ENCODE measurements at regions not wholly inside any gene's neighbourhood (a gene's known extent, or its start where the extent isn't known, plus 50 kb on each side); places are given as distances from the start of the nearest gene placed in this dataset.

- peaks cover 8 to 23% of the 10 kb centered on the region in 2 experiments for H3K9me3 Mint-ChIP-seq
- no CpG with 5 or more reads among the region's 3 CpGs for WGBS (ENCODE audit: extremely low coverage, insufficient read length, low lambda C conversion rate)
These were observed 241.7 kb upstream of the PMEPA1 start for GRCh38 chr20:57951549-57951948.

More at GRCh38 chr20:57951549-57951948, 241.7 kb upstream of the PMEPA1 start:
- H2AFZ ChIP-seq (ENCODE audit: low read length), result no peak overlapping the region
- H3T11ph ChIP-seq (ENCODE audit: low read length), result no peak overlapping the region
- no peak overlapping the region for H3K56ac ChIP-seq (ENCODE audit: insufficient read length, low read depth, low read length)
- no peak overlapping the region for H4K8ac ChIP-seq (replicated peaks; ENCODE audit: insufficient read length, low read depth, low read length)
- H4K91ac ChIP-seq (ENCODE audit: insufficient read length, low read depth, low read length), result no peak overlapping the region
- no peaks in the 10 kb centered on the region for H3K23me2 ChIP-seq (ENCODE audit: insufficient read length, low read depth, low read length, poor library complexity, severe bottlenecking)
- H2AK5ac ChIP-seq (ENCODE audit: insufficient read length, low read length), result no peak overlapping the region
- H3K18ac ChIP-seq (ENCODE audit: insufficient read length, low read depth, low read length), result no peak overlapping the region
- no peaks in the 10 kb centered on the region for H3K27me3 ChIP-seq (ENCODE audit: insufficient read depth, low read length)
- H3K9me3 ChIP-seq (ENCODE audit: control insufficient read depth, low read depth, low read length), result no peaks in the 10 kb centered on the region
- H4K20me1 ChIP-seq (ENCODE audit: control insufficient read depth, insufficient read depth, insufficient read length), result no peaks in the 10 kb centered on the region
- H3K4me1 ChIP-seq (ENCODE audit: insufficient read depth, low read length), result no peaks in the 10 kb centered on the region
- H2BK12ac ChIP-seq (ENCODE audit: insufficient read length, low read depth, low read length), result no peak overlapping the region
- no peak overlapping the region for H2BK5ac ChIP-seq (ENCODE audit: insufficient read length, low read length)
- H2BK15ac ChIP-seq (ENCODE audit: low read depth, low read length), result no peak overlapping the region
- no peak overlapping the region for H3K27ac ChIP-seq (ENCODE audit: insufficient read length, low read depth, low read length)
- H4K5ac ChIP-seq (ENCODE audit: insufficient read length, low read depth, low read length), result no peak overlapping the region
- Mint-ChIP-seq H3K4me1 (peaks cover 2 to 7% of the 10 kb centered on the region in 2 experiments; a peak in 2 of 4 replicates), H3K27ac (no peak overlapping the region), H3K27me3 (ENCODE audit: low read depth) (peaks cover 3% of the 10 kb centered on the region; the same call in 1 of the 2 replicates), H3K4me3 (no peak overlapping the region), H3K36me3 (ENCODE audit: insufficient read depth in 1 of 3, low read depth in 3 of 3) (peaks cover 3 to 9% (median 6%) of the 10 kb centered on the region in 3 experiments; a peak in 3 of 7 replicates)
- H2BK120ac ChIP-seq (ENCODE audit: low read depth, low read length, poor library complexity, severe bottlenecking), result no peak overlapping the region
- H3K9ac ChIP-seq (ENCODE audit: extremely low read depth, insufficient read length, low read length), result no peak overlapping the region
- H3K14ac ChIP-seq (ENCODE audit: insufficient read depth, low read length), result no peak overlapping the region; the same call in 1 of the 2 replicates
- H3K79me1 ChIP-seq (ENCODE audit: insufficient read depth, low read depth, low read length, poor library complexity, severe bottlenecking), result no peaks in the 10 kb centered on the region
- TF ChIP-seq, protein P1, sequence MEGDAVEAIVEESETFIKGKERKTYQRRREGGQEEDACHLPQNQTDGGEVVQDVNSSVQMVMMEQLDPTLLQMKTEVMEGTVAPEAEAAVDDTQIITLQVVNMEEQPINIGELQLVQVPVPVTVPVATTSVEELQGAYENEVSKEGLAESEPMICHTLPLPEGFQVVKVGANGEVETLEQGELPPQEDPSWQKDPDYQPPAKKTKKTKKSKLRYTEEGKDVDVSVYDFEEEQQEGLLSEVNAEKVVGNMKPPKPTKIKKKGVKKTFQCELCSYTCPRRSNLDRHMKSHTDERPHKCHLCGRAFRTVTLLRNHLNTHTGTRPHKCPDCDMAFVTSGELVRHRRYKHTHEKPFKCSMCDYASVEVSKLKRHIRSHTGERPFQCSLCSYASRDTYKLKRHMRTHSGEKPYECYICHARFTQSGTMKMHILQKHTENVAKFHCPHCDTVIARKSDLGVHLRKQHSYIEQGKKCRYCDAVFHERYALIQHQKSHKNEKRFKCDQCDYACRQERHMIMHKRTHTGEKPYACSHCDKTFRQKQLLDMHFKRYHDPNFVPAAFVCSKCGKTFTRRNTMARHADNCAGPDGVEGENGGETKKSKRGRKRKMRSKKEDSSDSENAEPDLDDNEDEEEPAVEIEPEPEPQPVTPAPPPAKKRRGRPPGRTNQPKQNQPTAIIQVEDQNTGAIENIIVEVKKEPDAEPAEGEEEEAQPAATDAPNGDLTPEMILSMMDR (conservative IDR thresholded peaks at IDR 0.05), result no peak
- no peak overlapping the region for H2BK20ac ChIP-seq (ENCODE audit: low read depth, low read length, poor library complexity, severe bottlenecking)
- no peak overlapping the region for H3K23ac ChIP-seq (ENCODE audit: insufficient read length, low read depth, low read length)
- no peaks in the 10 kb centered on the region for H3K79me2 ChIP-seq (ENCODE audit: insufficient read depth, low read length)
- no peak overlapping the region for H3K4me2 ChIP-seq (ENCODE audit: insufficient read depth, insufficient read length, low read length)
- DNase-seq, result no peak
- H3K4ac ChIP-seq (ENCODE audit: low read depth, low read length), result no peak overlapping the region
